Large intestine (tissue), 3 donors: ENCODE measurements at regions not wholly inside any gene's neighbourhood (a gene's known extent, or its start where the extent isn't known, plus 50 kb on each side); places are given as distances from the start of the nearest gene placed in this dataset.

ENCODE experiments used
- DNase-seq, 2 donors: peaks; one replicate each; pipeline versions ENCODE4 v3.0.0 to v3.0.0-alpha.2; 2013
- H3K27ac ChIP-seq: one replicate; pipeline ENCODE4 v1.5.1; 2013; ENCODE audit warnings: low read length
- H3K27me3 ChIP-seq: 2 replicates; pipeline ENCODE4 v1.6.1; 2013; ENCODE audit warnings: low read length; ENCODE audit not compliant: control insufficient read depth, insufficient read depth
- H3K36me3 ChIP-seq: 2 replicates; pipeline ENCODE4 v1.6.1; 2013; ENCODE audit warnings: low read length; ENCODE audit not compliant: control insufficient read depth, insufficient read depth
- H3K4me1 ChIP-seq: one replicate; pipeline ENCODE4 v1.6.1; 2013; ENCODE audit warnings: low read length; ENCODE audit not compliant: control insufficient read depth, insufficient read depth
- H3K4me3 ChIP-seq: one replicate; pipeline ENCODE4 v1.5.1; 2013; ENCODE audit warnings: low read length
- H3K9me3 ChIP-seq: one replicate; pipeline ENCODE4 v1.6.1; 2013; ENCODE audit warnings: mild to moderate bottlenecking, low read depth, low read length, moderate library complexity; ENCODE audit not compliant: control insufficient read depth
- WGBS: methylation state at CpG from one replicate; pipeline ENCODE4 v1.1.5; 2013; ENCODE audit warnings: low lambda C conversion rate; ENCODE audit not compliant: insufficient coverage; 5-methylcytosine and 5-hydroxymethylcytosine counted together

- H3K27me3 ChIP-seq = no peaks in the 10 kb centered on the region
- H3K36me3 ChIP-seq = no peaks in the 10 kb centered on the region
- no CpG with 5 or more reads among the region's 2 CpGs for WGBS
- no peak overlapping the region for H3K4me3 ChIP-seq
- no peaks in the 10 kb centered on the region for H3K4me1 ChIP-seq
- H3K9me3 ChIP-seq = no peaks in the 10 kb centered on the region
- H3K27ac ChIP-seq = no peak overlapping the region
- no peak for DNase-seq
Measured at GRCh38 chr1:198472997-198473396, 67.5 kb downstream of the ATP6V1G3 start.

GRCh38 chr1:198472119-198472518, 68.4 kb downstream of the ATP6V1G3 start:
- H3K27me3 ChIP-seq = no peaks in the 10 kb centered on the region
- no CpG with 5 or more reads among the region's 1 CpG for WGBS
- H3K4me3 ChIP-seq = no peak overlapping the region
- no peak overlapping the region for H3K27ac ChIP-seq
- H3K4me1 ChIP-seq = no peaks in the 10 kb centered on the region
- H3K9me3 ChIP-seq = no peaks in the 10 kb centered on the region
- H3K36me3 ChIP-seq = no peaks in the 10 kb centered on the region
- no peak for DNase-seq

- no peak for DNase-seq
- Histone ChIP-seq H3K36me3 (no peaks in the 10 kb centered on the region), H3K4me3 (no peak overlapping the region), H3K27ac (no peak overlapping the region), H3K4me1 (no peaks in the 10 kb centered on the region), H3K27me3 (no peaks in the 10 kb centered on the region), H3K9me3 (no peaks in the 10 kb centered on the region)
- WGBS = no CpG with 5 or more reads among the region's 2 CpGs
Measured at GRCh38 chr1:198467907-198468306, 72.6 kb downstream of the ATP6V1G3 start.

- no peak for DNase-seq
- H3K4me3 ChIP-seq = no peak overlapping the region
- H3K27me3 ChIP-seq = no peaks in the 10 kb centered on the region
- no peaks in the 10 kb centered on the region for H3K9me3 ChIP-seq
- WGBS = no CpG with 5 or more reads among the region's 2 CpGs
- no peaks in the 10 kb centered on the region for H3K36me3 ChIP-seq
- no peaks in the 10 kb centered on the region for H3K4me1 ChIP-seq
- H3K27ac ChIP-seq = no peak overlapping the region
Measured at GRCh38 chr1:198467342-198467741, 73.1 kb downstream of the ATP6V1G3 start.

- H3K27me3 ChIP-seq = no peaks in the 10 kb centered on the region
- H3K4me3 ChIP-seq = no peak overlapping the region
- no peaks in the 10 kb centered on the region for H3K36me3 ChIP-seq
- no peak for DNase-seq
- H3K27ac ChIP-seq = no peak overlapping the region
- no peaks in the 10 kb centered on the region for H3K4me1 ChIP-seq
- H3K9me3 ChIP-seq = no peaks in the 10 kb centered on the region
- WGBS = 100% methylated on average over 1 of the region's 3 CpGs
Measured at GRCh38 chr1:198465201-198466144, 75.0 kb downstream of the ATP6V1G3 start.

GRCh38 chr1:198463709-198464108, 76.8 kb downstream of the ATP6V1G3 start:
- H3K9me3 ChIP-seq = no peaks in the 10 kb centered on the region
- H3K4me1 ChIP-seq = no peaks in the 10 kb centered on the region
- H3K27me3 ChIP-seq = no peaks in the 10 kb centered on the region
- no peak overlapping the region for H3K4me3 ChIP-seq
- DNase-seq = no peak
- no peak overlapping the region for H3K27ac ChIP-seq
- no peaks in the 10 kb centered on the region for H3K36me3 ChIP-seq

GRCh38 chr1:198462365-198463019, 78.0 kb downstream of the ATP6V1G3 start:
- Histone ChIP-seq H3K36me3 (no peaks in the 10 kb centered on the region), H3K9me3 (no peaks in the 10 kb centered on the region), H3K27ac (no peak overlapping the region), H3K4me3 (no peak overlapping the region), H3K27me3 (no peaks in the 10 kb centered on the region), H3K4me1 (no peaks in the 10 kb centered on the region)
- no peak for DNase-seq
- WGBS = no CpG with 5 or more reads among the region's 1 CpG

- WGBS = 63% methylated on average over 1 of the region's 3 CpGs
- Histone ChIP-seq H3K4me3 (no peak overlapping the region), H3K27me3 (no peaks in the 10 kb centered on the region), H3K36me3 (no peaks in the 10 kb centered on the region), H3K4me1 (no peaks in the 10 kb centered on the region), H3K9me3 (no peaks in the 10 kb centered on the region), H3K27ac (no peak overlapping the region)
- DNase-seq = no peak
Measured at GRCh38 chr1:198455966-198456365, 84.5 kb downstream of the ATP6V1G3 start.

- no peak for DNase-seq
- 53% methylated on average over 2 of the region's 3 CpGs for WGBS
- H3K9me3 ChIP-seq = no peaks in the 10 kb centered on the region
- H3K4me3 ChIP-seq = no peak overlapping the region
- H3K4me1 ChIP-seq = no peaks in the 10 kb centered on the region
- H3K36me3 ChIP-seq = no peaks in the 10 kb centered on the region
- no peak overlapping the region for H3K27ac ChIP-seq
- no peaks in the 10 kb centered on the region for H3K27me3 ChIP-seq
Measured at GRCh38 chr1:198449727-198450433, 90.6 kb downstream of the ATP6V1G3 start.

GRCh38 chr1:198449261-198449660, 91.2 kb downstream of the ATP6V1G3 start:
- Histone ChIP-seq H3K9me3 (no peaks in the 10 kb centered on the region), H3K4me3 (no peak overlapping the region), H3K4me1 (no peaks in the 10 kb centered on the region), H3K27ac (no peak overlapping the region), H3K27me3 (no peaks in the 10 kb centered on the region), H3K36me3 (no peaks in the 10 kb centered on the region)
- no peak for DNase-seq
